ENCODE measurements at regions not wholly inside any gene's neighbourhood (a gene's known extent, or its start where the extent isn't known, plus 50 kb on each side); places are given as distances from the start of the nearest gene placed in this dataset.

- TF ChIP-seq CTCF (IDR thresholded peaks at IDR 0.05) (no peak), POLR2A (IDR thresholded peaks at IDR 0.05) (no peak), POLR2AphosphoS5 (IDR thresholded peaks at IDR 0.05) (no peak)
Observed at GRCh38 chr7:153616711-153617325, 435.4 kb upstream of the DPP6 start.

Measured in prostate gland (tissue), 2 donors.